ENCODE measurements at regions not wholly inside any gene's neighbourhood (a gene's known extent, or its start where the extent isn't known, plus 50 kb on each side); places are given as distances from the start of the nearest gene placed in this dataset.
"Not testable (repeated sequence)": the region's sequence is repeated elsewhere in the genome, so short reads cannot be mapped to it uniquely, and the experiment has no call there.

GRCh38 chr6:26278536-26278935 lies 86.5 kb upstream of the BTN3A2 start:
- H3K4me3 ChIP-seq (ENCODE audit: low read depth, low read length, poor library complexity, severe bottlenecking): no peak overlapping the region
- ChIA-PET CTCF (no interaction called here), POLR2A (ENCODE audit: low non-redundant PET) (no interaction called here)
- H3K4me1 ChIP-seq (ENCODE audit: insufficient read depth, low read length, poor library complexity, severe bottlenecking): peaks cover 9% of the 10 kb centered on the region
- BruUV-seq (replicated peaks): no TSS peak
- H3K27me3 ChIP-seq (replicated peaks; ENCODE audit: insufficient read depth, low read depth, low read length, poor library complexity): no peaks in the 10 kb centered on the region
- H3K36me3 ChIP-seq (ENCODE audit: insufficient read depth, low read length, poor library complexity, severe bottlenecking): no peaks in the 10 kb centered on the region
- intact Hi-C loops (cut with micrococcal nuclease; ENCODE audit: unreplicated experiment): no loop called here
- no peak for DNase-seq (ENCODE audit: low spot score)
- no peaks in the 10 kb centered on the region for H3K9me3 ChIP-seq (ENCODE audit: low read depth, low read length, poor library complexity, severe bottlenecking)
- H3K27ac ChIP-seq (ENCODE audit: low read depth, low read length, poor library complexity, severe bottlenecking): peak overlapping the region; percentile 23
- no peak for TF ChIP-seq EZH2 (IDR thresholded peaks at IDR 0.05; ENCODE audit: borderline replicate concordance, low read depth, low read length, poor library complexity, severe bottlenecking)
- TF ChIP-seq CTCF (conservative IDR thresholded peaks at IDR 0.05; ENCODE audit: low read depth, low read length): no peak

DNA sequence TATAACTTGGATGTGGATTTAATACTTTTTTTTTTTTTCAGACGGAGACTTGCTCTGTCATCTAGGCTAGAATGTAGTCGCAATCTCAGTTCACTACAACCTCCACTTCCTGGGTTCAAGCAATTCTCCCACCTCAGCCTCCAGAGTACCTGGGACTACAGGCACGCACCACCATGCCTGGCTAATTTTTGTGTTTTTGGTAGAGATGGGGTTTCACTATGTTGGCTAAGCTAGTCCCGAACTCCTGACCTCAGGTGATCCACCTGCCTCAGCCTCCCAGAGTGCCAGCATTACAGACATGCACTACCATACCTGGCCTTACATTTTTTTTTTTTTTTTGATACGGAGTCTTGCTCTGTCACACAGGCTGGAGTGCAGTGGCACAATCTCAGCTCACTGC lies 85.6 kb upstream of the BTN3A2 start:
- H3K27ac ChIP-seq (ENCODE audit: low read depth, low read length, poor library complexity, severe bottlenecking); intact Hi-C loops (cut with micrococcal nuclease; ENCODE audit: unreplicated experiment); H3K4me3 ChIP-seq (ENCODE audit: low read depth, low read length, poor library complexity, severe bottlenecking); CTCF ChIA-PET; H3K4me1 ChIP-seq (ENCODE audit: insufficient read depth, low read length, poor library complexity, severe bottlenecking); H3K27me3 ChIP-seq (replicated peaks; ENCODE audit: insufficient read depth, low read depth, low read length, poor library complexity); POLR2A ChIA-PET (ENCODE audit: low non-redundant PET); DNase-seq (ENCODE audit: low spot score); H3K9me3 ChIP-seq (ENCODE audit: low read depth, low read length, poor library complexity, severe bottlenecking); BruUV-seq (replicated peaks); H3K36me3 ChIP-seq (ENCODE audit: insufficient read depth, low read length, poor library complexity, severe bottlenecking): not testable (repeated sequence)

- TF ChIP-seq EZH2 (IDR thresholded peaks at IDR 0.05; ENCODE audit: borderline replicate concordance, low read depth, low read length, poor library complexity, severe bottlenecking) (no peak), CTCF (conservative IDR thresholded peaks at IDR 0.05; ENCODE audit: low read depth, low read length) (no peak)
- intact Hi-C loops (cut with micrococcal nuclease; ENCODE audit: unreplicated experiment): loop anchor here (10.0 kb wide), 1 partner anchor 106 kb away; no protein-coding TSS in a partner anchor
- DNase-seq (ENCODE audit: low spot score): no peak
- POLR2A ChIA-PET (ENCODE audit: low non-redundant PET): no interaction called here
- Histone ChIP-seq H3K9me3 (ENCODE audit: low read depth, low read length, poor library complexity, severe bottlenecking) (no peaks in the 10 kb centered on the region), H3K27me3 (replicated peaks; ENCODE audit: insufficient read depth, low read depth, low read length, poor library complexity) (no peaks in the 10 kb centered on the region), H3K36me3 (ENCODE audit: insufficient read depth, low read length, poor library complexity, severe bottlenecking) (no peaks in the 10 kb centered on the region), H3K4me1 (ENCODE audit: insufficient read depth, low read length, poor library complexity, severe bottlenecking) (peaks cover 3% of the 10 kb centered on the region), H3K4me3 (ENCODE audit: low read depth, low read length, poor library complexity, severe bottlenecking) (no peak overlapping the region), H3K27ac (ENCODE audit: low read depth, low read length, poor library complexity, severe bottlenecking) (peak overlapping the region; percentile 58)
- CTCF ChIA-PET: no interaction called here
- no TSS peak for BruUV-seq (replicated peaks)
These were observed 84.6 kb upstream of the BTN3A2 start for GRCh38 chr6:26280407-26280806.

- Histone ChIP-seq H3K9me3 (ENCODE audit: low read depth, low read length, poor library complexity, severe bottlenecking) (peaks cover 8% of the 10 kb centered on the region), H3K4me3 (ENCODE audit: low read depth, low read length, poor library complexity, severe bottlenecking) (peak overlapping the region; percentile 57), H3K36me3 (ENCODE audit: insufficient read depth, low read length, poor library complexity, severe bottlenecking) (no peaks in the 10 kb centered on the region), H3K27ac (ENCODE audit: low read depth, low read length, poor library complexity, severe bottlenecking) (peak overlapping the region; percentile 92), H3K4me1 (ENCODE audit: insufficient read depth, low read length, poor library complexity, severe bottlenecking) (peaks cover 3% of the 10 kb centered on the region), H3K27me3 (replicated peaks; ENCODE audit: insufficient read depth, low read depth, low read length, poor library complexity) (no peaks in the 10 kb centered on the region)
- intact Hi-C loops (cut with micrococcal nuclease; ENCODE audit: unreplicated experiment): loop anchor here (10.0 kb wide), 1 partner anchor 110 kb away; no protein-coding TSS in a partner anchor
- no peak for TF ChIP-seq CTCF (conservative IDR thresholded peaks at IDR 0.05; ENCODE audit: low read depth, low read length)
- no peak for TF ChIP-seq EZH2 (IDR thresholded peaks at IDR 0.05; ENCODE audit: borderline replicate concordance, low read depth, low read length, poor library complexity, severe bottlenecking)
- POLR2A ChIA-PET (ENCODE audit: low non-redundant PET): interaction anchor here (0.6 to 1.7 kb wide), 6 partner anchors 12 to 335 kb away, joined by 3 to 19 read pairs (median 4); a partner anchor contains a TSS
- CTCF ChIA-PET: interaction anchor here (0.7 to 0.9 kb wide), 2 partner anchors 34 to 311 kb away, joined by 3 read pairs; a partner anchor contains a TSS
- BruUV-seq (replicated peaks): no TSS peak
- DNase-seq (ENCODE audit: low spot score): peak; percentile 82
These were observed 80.4 kb upstream of the BTN3A2 start for GRCh38 chr6:26284537-26285142.

All from A673 (cell line).